RWPE2 (cell line): ENCODE measurements at regions not wholly inside any gene's neighbourhood (a gene's known extent, or its start where the extent isn't known, plus 50 kb on each side); places are given as distances from the start of the nearest gene placed in this dataset.

ENCODE experiments used
- ATAC-seq: fragments of 200-7000 bp; cut with Tn5 transposase; 3 replicates; pipeline ENCODE4 v1.9.1; 2021; ENCODE audit warnings: low read depth
- DNase-seq: peaks from one replicate; pipeline ENCODE4 v3.0.0-alpha.2; 2020; ENCODE audit warnings: low spot score
- H3K27ac ChIP-seq: fragments of 450-650 bp; 2 replicates; pipeline ENCODE4 v1.5.1; 2017; ENCODE audit warnings: mild to moderate bottlenecking; ENCODE audit not compliant: poor library complexity, severe bottlenecking
- H3K27me3 ChIP-seq: fragments of 250-450 bp; sonication (Bioruptor Pico); 2 replicates; pipeline ENCODE4 v1.5.1; 2021; ENCODE audit warnings: mild to moderate bottlenecking, moderate library complexity; ENCODE audit not compliant: insufficient read depth, poor library complexity, severe bottlenecking
- H3K36me3 ChIP-seq: fragments of 250-450 bp; sonication (Bioruptor Pico); 2 replicates; pipeline ENCODE4 v1.5.1; 2020; ENCODE audit warnings: low read depth, mild to moderate bottlenecking, moderate library complexity
- H3K4me1 ChIP-seq: fragments of 250-450 bp; sonication (Bioruptor Pico); 2 replicates; pipeline ENCODE4 v1.5.1; 2021; ENCODE audit warnings: mild to moderate bottlenecking, moderate library complexity; ENCODE audit not compliant: insufficient read depth, poor library complexity, severe bottlenecking
- H3K4me3 ChIP-seq: fragments of 250-450 bp; sonication (Bioruptor Pico); 2 replicates; pipeline ENCODE4 v1.5.1; 2021; ENCODE audit warnings: mild to moderate bottlenecking, moderate library complexity; ENCODE audit not compliant: severe bottlenecking
- H3K9me3 ChIP-seq: fragments of 250-450 bp; sonication (Bioruptor Pico); 2 replicates; pipeline ENCODE4 v1.5.1; 2021; ENCODE audit warnings: mild to moderate bottlenecking, moderate library complexity; ENCODE audit not compliant: severe bottlenecking
- CTCF ChIP-seq: fragments of 450-650 bp; IDR thresholded peaks from one replicate; pipeline ENCODE4 v1.5.1; 2017; ENCODE audit warnings: mild to moderate bottlenecking, moderate library complexity; ENCODE audit not compliant: poor library complexity, severe bottlenecking

- no peaks in the 10 kb centered on the region for H3K4me1 ChIP-seq
- no peaks in the 10 kb centered on the region for H3K9me3 ChIP-seq
- no peaks in the 10 kb centered on the region for H3K27me3 ChIP-seq
- TF ChIP-seq CTCF = no peak
- no peak for DNase-seq
- no peak overlapping the region for H3K27ac ChIP-seq
- no peak overlapping the region for H3K4me3 ChIP-seq
- ATAC-seq = no peak
- no peaks in the 10 kb centered on the region for H3K36me3 ChIP-seq
These were observed 233.3 kb upstream of the SFSWAP start for GRCh38 chr12:131477613-131478012.

GRCh38 chr12:131478468-131478867 lies 232.4 kb upstream of the SFSWAP start:
- DNase-seq = no peak
- Histone ChIP-seq H3K4me3 (no peak overlapping the region), H3K9me3 (no peaks in the 10 kb centered on the region), H3K27ac (no peak overlapping the region), H3K27me3 (no peaks in the 10 kb centered on the region), H3K4me1 (no peaks in the 10 kb centered on the region), H3K36me3 (no peaks in the 10 kb centered on the region)
- TF ChIP-seq CTCF = no peak
- no peak for ATAC-seq

GRCh38 chr12:131482199-131482598 lies 228.7 kb upstream of the SFSWAP start:
- H3K4me1 ChIP-seq = no peaks in the 10 kb centered on the region
- H3K9me3 ChIP-seq = no peaks in the 10 kb centered on the region
- DNase-seq (no peak), ATAC-seq (no peak)
- H3K27ac ChIP-seq = no peak overlapping the region
- no peaks in the 10 kb centered on the region for H3K27me3 ChIP-seq
- no peak for TF ChIP-seq CTCF
- no peak overlapping the region for H3K4me3 ChIP-seq
- H3K36me3 ChIP-seq = no peaks in the 10 kb centered on the region

- ATAC-seq = no peak
These were observed 228.2 kb upstream of the SFSWAP start for GRCh38 chr12:131482686-131483085.

More at GRCh38 chr12:131482686-131483085, 228.2 kb upstream of the SFSWAP start:
- Histone ChIP-seq H3K27ac (no peak overlapping the region), H3K27me3 (no peaks in the 10 kb centered on the region), H3K36me3 (no peaks in the 10 kb centered on the region), H3K9me3 (no peaks in the 10 kb centered on the region), H3K4me1 (no peaks in the 10 kb centered on the region), H3K4me3 (no peak overlapping the region)
- no peak for TF ChIP-seq CTCF
- DNase-seq = no peak
